GM12878 (cell line): ENCODE measurements at regions not wholly inside any gene's neighbourhood (a gene's known extent, or its start where the extent isn't known, plus 50 kb on each side); places are given as distances from the start of the nearest gene placed in this dataset.

Source experiments
- ATAC-seq: fragments of 200-7000 bp; cut with Tn5 transposase; 3 replicates; pipeline ENCODE4 v1.9.1; 2020; ENCODE audit warnings: mild to moderate bottlenecking, moderate library complexity
- BruUV-seq: library from RNA; stranded (reverse); fragments of 400-500 nt; replicated peaks from 2 replicates; lab custom pipeline; 2021; lab: Mats Ljungman, UMichigan
- CTCF ChIA-PET: fragments of 300-600 bp; sonication (Branson Sonifier 250); formaldehyde crosslinking; extraction: SDS; loops from one replicate; lab custom pipeline; 2021; ENCODE audit warnings: inconsistent platforms; lab: Yijun Ruan, JAX
- POLR2A ChIA-PET: fragments of 350-600 bp; formaldehyde crosslinking; extraction: SDS; loops from one replicate; lab custom pipeline; 2021; ENCODE audit warnings: inconsistent platforms; lab: Charles Lee
- RAD21 ChIA-PET: fragments of 300-600 bp; sonication (Branson Sonifier 250); formaldehyde crosslinking; loops from one replicate; lab custom pipeline; 2023; ENCODE audit warnings: antibody characterized with exemption; ENCODE audit not compliant: unreplicated experiment; lab: Charles Lee
- SMC1A ChIA-PET: fragments of 300-600 bp; sonication (Branson Sonifier 250); formaldehyde crosslinking; loops from one replicate; lab custom pipeline; 2023; ENCODE audit not compliant: unreplicated experiment, uncharacterized antibody; lab: Charles Lee
- DNase-seq: peaks from one replicate; pipeline ENCODE4 v3.0.0-alpha.2; 2011; ENCODE audit warnings: low read depth, low spot score
- FAIRE-seq: peaks from 3 replicates; lab custom pipeline; 2011; peaks lifted over from hg19 to GRCh38; lab: Jason Lieb, UNC
- H2AFZ ChIP-seq: 2 replicates; pipeline ENCODE4 v1.6.0; 2011; ENCODE audit warnings: low read depth, low read length, control low read depth; ENCODE audit not compliant: control insufficient read depth
- H3K27ac ChIP-seq: 2 replicates; pipeline ENCODE4 v1.5.1; 2011; ENCODE audit warnings: control low read depth; ENCODE audit not compliant: control insufficient read depth, insufficient read depth
- H3K27me3 ChIP-seq, 2 experiments: replicated peaks in 1 of 2; 2 replicates each; pipeline versions ENCODE4 v1.6.0 to v1.6.1; 2011; ENCODE audit warnings: low read length in 1 of 2; ENCODE audit not compliant: control insufficient read depth in 2 of 2, insufficient read depth in 2 of 2
- H3K36me3 ChIP-seq, 2 experiments: 2 replicates each; pipeline ENCODE4 v1.5.1; 2011; ENCODE audit warnings: low read length in 1 of 2; ENCODE audit not compliant: control insufficient read depth in 2 of 2, insufficient read depth in 2 of 2
- H3K4me1 ChIP-seq: 2 replicates; pipeline ENCODE4 v1.6.1; 2011; ENCODE audit warnings: mild to moderate bottlenecking, low read length, moderate library complexity, mixed read lengths; ENCODE audit not compliant: control insufficient read depth, insufficient read depth
- H3K4me2 ChIP-seq: 2 replicates; pipeline ENCODE4 v1.6.0; 2011; ENCODE audit warnings: control low read depth; ENCODE audit not compliant: control insufficient read depth, insufficient read depth
- H3K4me3 ChIP-seq: fragments of 200-600 bp; sonication (generic); 2 replicates; pipeline ENCODE4 v1.5.1; 2016
- H3K79me2 ChIP-seq: 2 replicates; pipeline ENCODE4 v1.6.0; 2011; ENCODE audit warnings: low read length; ENCODE audit not compliant: control insufficient read depth, insufficient read depth
- H3K9ac ChIP-seq: 2 replicates; pipeline ENCODE4 v1.8.0; 2011; ENCODE audit warnings: low read length, control low read depth, mixed read lengths; ENCODE audit not compliant: control insufficient read depth, insufficient read depth
- H3K9me3 ChIP-seq: replicated peaks from 3 replicates; pipeline ENCODE4 v1.5.1; 2011; ENCODE audit warnings: mild to moderate bottlenecking, low read length; ENCODE audit not compliant: control insufficient read depth, insufficient read depth
- H4K20me1 ChIP-seq: 2 replicates; pipeline ENCODE4 v1.6.0; 2011; ENCODE audit not compliant: control insufficient read depth, insufficient read depth
- ETV6 ChIP-seq, 2 experiments: fragments of 450-650 bp in 1 of 2; IDR thresholded peaks in 1 of 2; conservative IDR thresholded peaks in 1 of 2; 2 replicates each; pipeline ENCODE4 v1.6.1; 2014; ENCODE audit warnings: antibody characterized with exemption in 1 of 2, borderline replicate concordance in 1 of 2, low read depth in 1 of 2, mild to moderate bottlenecking in 1 of 2, moderate library complexity in 1 of 2
- IKZF1 ChIP-seq: fragments of 450-650 bp; conservative IDR thresholded peaks from 2 replicates; pipeline ENCODE4 v1.6.1; 2017; ENCODE audit warnings: antibody characterized with exemption, mild to moderate bottlenecking
- MTA2 ChIP-seq: fragments of 450-650 bp; IDR thresholded peaks from 2 replicates; pipeline ENCODE4 v1.6.1; 2016; ENCODE audit warnings: low read depth, mild to moderate bottlenecking, moderate library complexity
- NFXL1 ChIP-seq: fragments of 450-650 bp; IDR thresholded peaks from 2 replicates; pipeline ENCODE4 v1.6.1; 2017; ENCODE audit warnings: antibody characterized with exemption, mild to moderate bottlenecking, borderline replicate concordance
- RELA ChIP-seq: fragments of 450-650 bp; IDR thresholded peaks from 2 replicates; pipeline ENCODE4 v1.8.0; 2014; ENCODE audit warnings: borderline replicate concordance; ENCODE audit not compliant: partially characterized antibody
- SPI1 ChIP-seq: IDR thresholded peaks from 2 replicates; pipeline ENCODE4 v1.6.1; 2011; ENCODE audit warnings: low read depth, mild to moderate bottlenecking, low read length, moderate library complexity, borderline replicate concordance; ENCODE audit not compliant: insufficient read depth
- WGBS: methylation state at CpG from one replicate; pipeline ENCODE4 v1.1.6; 2016; ENCODE audit warnings: low lambda C conversion rate; ENCODE audit not compliant: insufficient replicate concordance, insufficient coverage; ENCODE audit errors: missing lambda C conversion rate; 5-methylcytosine and 5-hydroxymethylcytosine counted together
- in situ Hi-C: fragments of 300-500 bp; cut with MboI; formaldehyde crosslinking; loops from 9 replicates; pipeline ENCODE4 v1.14.3; 2018; ENCODE audit warnings: mixed read lengths
- intact Hi-C: fragments of 100-400 bp; cut with micrococcal nuclease; formaldehyde crosslinking; loops from one replicate; pipeline ENCODE4 v1.14.2; 2022; ENCODE audit not compliant: unreplicated experiment
- TF ChIP-seq, protein P1 (sequence below): fragments of 450-650 bp; IDR thresholded peaks from 2 replicates; pipeline ENCODE4 v1.6.1; 2016; ENCODE audit warnings: mild to moderate bottlenecking
- TF ChIP-seq, protein P2 (sequence below): fragments of 450-650 bp; IDR thresholded peaks from 2 replicates; pipeline ENCODE4 v1.6.1; 2017; ENCODE audit warnings: mild to moderate bottlenecking, moderate library complexity
- TF ChIP-seq, protein P3 (sequence below): fragments of 450-650 bp; IDR thresholded peaks from 2 replicates; pipeline ENCODE4 v1.6.1; 2017; ENCODE audit warnings: low read depth, mild to moderate bottlenecking, moderate library complexity
- TF ChIP-seq, protein P4 (sequence below): fragments of 450-650 bp; IDR thresholded peaks from 2 replicates; pipeline ENCODE4 v1.6.1; 2017; ENCODE audit warnings: mild to moderate bottlenecking, moderate library complexity

DNA sequence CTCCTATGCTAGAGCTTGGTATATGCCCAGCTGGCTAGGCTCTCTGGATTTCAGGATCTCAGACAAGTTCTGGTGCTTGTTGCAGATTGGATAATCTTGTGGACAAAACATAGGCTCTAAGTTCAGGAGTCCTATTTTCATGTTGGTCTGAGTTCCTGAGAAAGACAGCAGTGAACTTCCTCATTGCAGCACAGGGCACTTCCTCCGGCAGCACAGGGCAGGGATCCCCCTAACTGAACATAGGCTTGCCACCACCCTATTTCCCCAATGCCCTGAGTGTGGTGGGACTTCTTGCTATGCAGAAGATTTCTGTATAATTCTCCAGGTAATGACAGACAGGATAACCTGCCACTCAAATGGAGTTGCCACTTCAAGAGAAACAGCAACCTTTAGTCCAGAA lies 220.1 kb downstream of the PIK3R1 start:
- H3K79me2 ChIP-seq: no peaks in the 10 kb centered on the region; the same call in 1 of the 2 replicates
- ChIA-PET RAD21 (interaction anchor here (0.8 to 14.5 kb wide), 11 partner anchors 11 to 148 kb away, joined by 3 to 190 read pairs (median 6); no protein-coding TSS in a partner anchor), CTCF (interaction anchor here (1.5 to 11.5 kb wide), 4 partner anchors 10 to 148 kb away, joined by 6 to 97 read pairs (median 63); no protein-coding TSS in a partner anchor), SMC1A (interaction anchor here (1.0 to 11.8 kb wide), 9 partner anchors 11 to 164 kb away, joined by 3 to 266 read pairs (median 14); no protein-coding TSS in a partner anchor), POLR2A (interaction anchor here (0.6 to 7.4 kb wide), 5 partner anchors 11 to 894 kb away, joined by 4 to 69 read pairs (median 6); no protein-coding TSS in a partner anchor)
- H3K27me3 ChIP-seq: no peaks in the 10 kb centered on the region
- 5% methylated on average over 1 of the region's 1 CpG for WGBS
- 0 out of 3 replicates have a peak, but pooled peaks have one; percentile 6 for ATAC-seq
- TF ChIP-seq SPI1 (peak; percentile 77; the same call in 1 of the 2 replicates), ETV6 (conservative IDR thresholded peaks at IDR 0.05 in 1 of 2, IDR thresholded peaks at IDR 0.05 in 1 of 2; ENCODE audit: borderline replicate concordance in 1 of 2, low read depth in 1 of 2) (peak in 1 of 2 experiments; percentile 29; a peak in 1 of 4 replicates), MTA2 (peak; percentile 13; the same call in 1 of the 2 replicates), IKZF1 (0 out of 2 replicates have a peak, but pooled peaks have one; percentile 15), NFXL1 (no peak), RELA (no peak)
- TF ChIP-seq, protein P1, sequence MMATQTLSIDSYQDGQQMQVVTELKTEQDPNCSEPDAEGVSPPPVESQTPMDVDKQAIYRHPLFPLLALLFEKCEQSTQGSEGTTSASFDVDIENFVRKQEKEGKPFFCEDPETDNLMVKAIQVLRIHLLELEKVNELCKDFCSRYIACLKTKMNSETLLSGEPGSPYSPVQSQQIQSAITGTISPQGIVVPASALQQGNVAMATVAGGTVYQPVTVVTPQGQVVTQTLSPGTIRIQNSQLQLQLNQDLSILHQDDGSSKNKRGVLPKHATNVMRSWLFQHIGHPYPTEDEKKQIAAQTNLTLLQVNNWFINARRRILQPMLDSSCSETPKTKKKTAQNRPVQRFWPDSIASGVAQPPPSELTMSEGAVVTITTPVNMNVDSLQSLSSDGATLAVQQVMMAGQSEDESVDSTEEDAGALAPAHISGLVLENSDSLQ: peak; percentile 65
- TF ChIP-seq, protein P2, sequence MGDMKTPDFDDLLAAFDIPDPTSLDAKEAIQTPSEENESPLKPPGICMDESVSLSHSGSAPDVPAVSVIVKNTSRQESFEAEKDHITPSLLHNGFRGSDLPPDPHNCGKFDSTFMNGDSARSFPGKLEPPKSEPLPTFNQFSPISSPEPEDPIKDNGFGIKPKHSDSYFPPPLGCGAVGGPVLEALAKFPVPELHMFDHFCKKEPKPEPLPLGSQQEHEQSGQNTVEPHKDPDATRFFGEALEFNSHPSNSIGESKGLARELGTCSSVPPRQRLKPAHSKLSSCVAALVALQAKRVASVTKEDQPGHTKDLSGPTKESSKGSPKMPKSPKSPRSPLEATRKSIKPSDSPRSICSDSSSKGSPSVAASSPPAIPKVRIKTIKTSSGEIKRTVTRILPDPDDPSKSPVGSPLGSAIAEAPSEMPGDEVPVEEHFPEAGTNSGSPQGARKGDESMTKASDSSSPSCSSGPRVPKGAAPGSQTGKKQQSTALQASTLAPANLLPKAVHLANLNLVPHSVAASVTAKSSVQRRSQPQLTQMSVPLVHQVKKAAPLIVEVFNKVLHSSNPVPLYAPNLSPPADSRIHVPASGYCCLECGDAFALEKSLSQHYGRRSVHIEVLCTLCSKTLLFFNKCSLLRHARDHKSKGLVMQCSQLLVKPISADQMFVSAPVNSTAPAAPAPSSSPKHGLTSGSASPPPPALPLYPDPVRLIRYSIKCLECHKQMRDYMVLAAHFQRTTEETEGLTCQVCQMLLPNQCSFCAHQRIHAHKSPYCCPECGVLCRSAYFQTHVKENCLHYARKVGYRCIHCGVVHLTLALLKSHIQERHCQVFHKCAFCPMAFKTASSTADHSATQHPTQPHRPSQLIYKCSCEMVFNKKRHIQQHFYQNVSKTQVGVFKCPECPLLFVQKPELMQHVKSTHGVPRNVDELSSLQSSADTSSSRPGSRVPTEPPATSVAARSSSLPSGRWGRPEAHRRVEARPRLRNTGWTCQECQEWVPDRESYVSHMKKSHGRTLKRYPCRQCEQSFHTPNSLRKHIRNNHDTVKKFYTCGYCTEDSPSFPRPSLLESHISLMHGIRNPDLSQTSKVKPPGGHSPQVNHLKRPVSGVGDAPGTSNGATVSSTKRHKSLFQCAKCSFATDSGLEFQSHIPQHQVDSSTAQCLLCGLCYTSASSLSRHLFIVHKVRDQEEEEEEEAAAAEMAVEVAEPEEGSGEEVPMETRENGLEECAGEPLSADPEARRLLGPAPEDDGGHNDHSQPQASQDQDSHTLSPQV: peak; percentile 15; the same call in 1 of the 2 replicates
- TF ChIP-seq, protein P3, sequence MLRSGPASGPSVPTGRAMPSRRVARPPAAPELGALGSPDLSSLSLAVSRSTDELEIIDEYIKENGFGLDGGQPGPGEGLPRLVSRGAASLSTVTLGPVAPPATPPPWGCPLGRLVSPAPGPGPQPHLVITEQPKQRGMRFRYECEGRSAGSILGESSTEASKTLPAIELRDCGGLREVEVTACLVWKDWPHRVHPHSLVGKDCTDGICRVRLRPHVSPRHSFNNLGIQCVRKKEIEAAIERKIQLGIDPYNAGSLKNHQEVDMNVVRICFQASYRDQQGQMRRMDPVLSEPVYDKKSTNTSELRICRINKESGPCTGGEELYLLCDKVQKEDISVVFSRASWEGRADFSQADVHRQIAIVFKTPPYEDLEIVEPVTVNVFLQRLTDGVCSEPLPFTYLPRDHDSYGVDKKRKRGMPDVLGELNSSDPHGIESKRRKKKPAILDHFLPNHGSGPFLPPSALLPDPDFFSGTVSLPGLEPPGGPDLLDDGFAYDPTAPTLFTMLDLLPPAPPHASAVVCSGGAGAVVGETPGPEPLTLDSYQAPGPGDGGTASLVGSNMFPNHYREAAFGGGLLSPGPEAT: no peak
- TF ChIP-seq, protein P4, sequence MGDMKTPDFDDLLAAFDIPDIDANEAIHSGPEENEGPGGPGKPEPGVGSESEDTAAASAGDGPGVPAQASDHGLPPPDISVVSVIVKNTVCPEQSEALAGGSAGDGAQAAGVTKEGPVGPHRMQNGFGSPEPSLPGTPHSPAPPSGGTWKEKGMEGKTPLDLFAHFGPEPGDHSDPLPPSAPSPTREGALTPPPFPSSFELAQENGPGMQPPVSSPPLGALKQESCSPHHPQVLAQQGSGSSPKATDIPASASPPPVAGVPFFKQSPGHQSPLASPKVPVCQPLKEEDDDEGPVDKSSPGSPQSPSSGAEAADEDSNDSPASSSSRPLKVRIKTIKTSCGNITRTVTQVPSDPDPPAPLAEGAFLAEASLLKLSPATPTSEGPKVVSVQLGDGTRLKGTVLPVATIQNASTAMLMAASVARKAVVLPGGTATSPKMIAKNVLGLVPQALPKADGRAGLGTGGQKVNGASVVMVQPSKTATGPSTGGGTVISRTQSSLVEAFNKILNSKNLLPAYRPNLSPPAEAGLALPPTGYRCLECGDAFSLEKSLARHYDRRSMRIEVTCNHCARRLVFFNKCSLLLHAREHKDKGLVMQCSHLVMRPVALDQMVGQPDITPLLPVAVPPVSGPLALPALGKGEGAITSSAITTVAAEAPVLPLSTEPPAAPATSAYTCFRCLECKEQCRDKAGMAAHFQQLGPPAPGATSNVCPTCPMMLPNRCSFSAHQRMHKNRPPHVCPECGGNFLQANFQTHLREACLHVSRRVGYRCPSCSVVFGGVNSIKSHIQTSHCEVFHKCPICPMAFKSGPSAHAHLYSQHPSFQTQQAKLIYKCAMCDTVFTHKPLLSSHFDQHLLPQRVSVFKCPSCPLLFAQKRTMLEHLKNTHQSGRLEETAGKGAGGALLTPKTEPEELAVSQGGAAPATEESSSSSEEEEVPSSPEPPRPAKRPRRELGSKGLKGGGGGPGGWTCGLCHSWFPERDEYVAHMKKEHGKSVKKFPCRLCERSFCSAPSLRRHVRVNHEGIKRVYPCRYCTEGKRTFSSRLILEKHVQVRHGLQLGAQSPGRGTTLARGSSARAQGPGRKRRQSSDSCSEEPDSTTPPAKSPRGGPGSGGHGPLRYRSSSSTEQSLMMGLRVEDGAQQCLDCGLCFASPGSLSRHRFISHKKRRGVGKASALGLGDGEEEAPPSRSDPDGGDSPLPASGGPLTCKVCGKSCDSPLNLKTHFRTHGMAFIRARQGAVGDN: peak; percentile 60; the same call in 1 of the 2 replicates
- no peak for FAIRE-seq
- in situ Hi-C loops (no loop called here), intact Hi-C loops (no loop called here)
- H3K9me3 ChIP-seq: peaks cover 1% of the 10 kb centered on the region; the same call in 2 of the 3 replicates
- H3K27ac ChIP-seq: peak overlapping the region; percentile 97
- H2AFZ ChIP-seq: peak overlapping the region; percentile 24
- H3K4me2 ChIP-seq: peak overlapping the region; percentile 41; the same call in 1 of the 2 replicates
- DNase-seq: no peak
- H4K20me1 ChIP-seq: no peaks in the 10 kb centered on the region
- no peak overlapping the region for H3K4me3 ChIP-seq
- H3K36me3 ChIP-seq: no peaks in the 10 kb centered on the region
- BruUV-seq: no TSS peak
- peaks cover 58% of the 10 kb centered on the region for H3K4me1 ChIP-seq
- peak overlapping the region; percentile 43 for H3K9ac ChIP-seq
